ENCODE measurements at regions not wholly inside any gene's neighbourhood (a gene's known extent, or its start where the extent isn't known, plus 50 kb on each side); places are given as distances from the start of the nearest gene placed in this dataset.

- in situ Hi-C loops (cut with HindIII; ENCODE audit: low sequenced_read_pairs) = no loop called here
- no peak for DNase-seq (ENCODE audit: low read depth, low spot score)
- TF ChIP-seq CTCF (IDR thresholded peaks at IDR 0.05; ENCODE audit: low read depth, low read length) = no peak
- H3K4me3 ChIP-seq (ENCODE audit: low read depth, low read length) = no peak overlapping the region
Measured at GRCh38 chr1:68586766-68587165, 89.9 kb upstream of the DEPDC1 start.

- no peak overlapping the region for H3K4me3 ChIP-seq (ENCODE audit: low read depth, low read length)
- DNase-seq (ENCODE audit: low read depth, low spot score) = no peak
- in situ Hi-C loops (cut with HindIII; ENCODE audit: low sequenced_read_pairs) = no loop called here
- no peak for TF ChIP-seq CTCF (IDR thresholded peaks at IDR 0.05; ENCODE audit: low read depth, low read length)
Measured at GRCh38 chr1:68588304-68588703, 91.4 kb upstream of the DEPDC1 start.

- DNase-seq (ENCODE audit: low read depth, low spot score) = no peak
- in situ Hi-C loops (cut with HindIII; ENCODE audit: low sequenced_read_pairs) = no loop called here
- no peak overlapping the region for H3K4me3 ChIP-seq (ENCODE audit: low read depth, low read length)
- TF ChIP-seq CTCF (IDR thresholded peaks at IDR 0.05; ENCODE audit: low read depth, low read length) = no peak
Measured at GRCh38 chr1:68590473-68590872, 93.6 kb upstream of the DEPDC1 start.

GRCh38 chr1:68594851-68595250 lies 98.0 kb upstream of the DEPDC1 start:
- H3K4me3 ChIP-seq (ENCODE audit: low read depth, low read length) = no peak overlapping the region
- TF ChIP-seq CTCF (IDR thresholded peaks at IDR 0.05; ENCODE audit: low read depth, low read length) = no peak
- DNase-seq (ENCODE audit: low read depth, low spot score) = no peak
- in situ Hi-C loops (cut with HindIII; ENCODE audit: low sequenced_read_pairs) = no loop called here

GRCh38 chr1:68600049-68600661 lies 103.3 kb upstream of the DEPDC1 start:
- no peak overlapping the region for H3K4me3 ChIP-seq (ENCODE audit: low read depth, low read length)
- TF ChIP-seq CTCF (IDR thresholded peaks at IDR 0.05; ENCODE audit: low read depth, low read length) = peak; percentile 71
- DNase-seq (ENCODE audit: low read depth, low spot score) = peak; percentile 23
- in situ Hi-C loops (cut with HindIII; ENCODE audit: low sequenced_read_pairs) = no loop called here

- no peak overlapping the region for H3K4me3 ChIP-seq (ENCODE audit: low read depth, low read length)
- TF ChIP-seq CTCF (IDR thresholded peaks at IDR 0.05; ENCODE audit: low read depth, low read length) = no peak
- in situ Hi-C loops (cut with HindIII; ENCODE audit: low sequenced_read_pairs) = no loop called here
- no peak for DNase-seq (ENCODE audit: low read depth, low spot score)
Measured at GRCh38 chr1:68608289-68608688, 111.4 kb upstream of the DEPDC1 start.

GRCh38 chr1:68615312-68615711 lies 118.4 kb upstream of the DEPDC1 start:
- DNase-seq (ENCODE audit: low read depth, low spot score) = no peak
- in situ Hi-C loops (cut with HindIII; ENCODE audit: low sequenced_read_pairs) = no loop called here
- TF ChIP-seq CTCF (IDR thresholded peaks at IDR 0.05; ENCODE audit: low read depth, low read length) = no peak
- H3K4me3 ChIP-seq (ENCODE audit: low read depth, low read length) = no peak overlapping the region

Measured in astrocyte of the spinal cord (primary cell).